ENCODE measurements at regions not wholly inside any gene's neighbourhood (a gene's known extent, or its start where the extent isn't known, plus 50 kb on each side); places are given as distances from the start of the nearest gene placed in this dataset.

DNA sequence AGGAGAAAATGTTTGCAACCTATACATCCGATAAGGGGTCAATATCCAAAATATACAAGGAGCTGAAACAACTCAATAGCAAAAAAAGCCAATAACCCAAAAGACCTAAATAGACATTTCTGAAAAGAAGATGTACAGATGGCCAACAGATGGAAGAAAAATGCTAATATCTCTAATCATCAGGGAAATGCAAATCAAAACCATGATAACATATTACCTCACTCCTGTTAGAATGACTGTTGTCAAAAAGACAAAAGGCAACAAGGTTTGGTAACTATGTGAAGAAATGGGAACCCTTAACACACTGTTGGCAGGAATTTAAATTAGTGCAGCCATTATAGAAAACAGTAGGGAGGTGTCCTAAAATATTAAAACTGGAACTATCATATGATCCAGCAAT lies 74.7 kb downstream of the LEPR start:
- DNase-seq = no peak
- Histone ChIP-seq H3K36me3 (ENCODE audit: control insufficient read depth, insufficient read depth, low read length) (no peaks in the 10 kb centered on the region), H2AK5ac (ENCODE audit: low read length) (no peak overlapping the region), H3K4me1 (ENCODE audit: control insufficient read depth, low read depth, low read length) (no peaks in the 10 kb centered on the region), H3K79me2 (ENCODE audit: control insufficient read depth, insufficient read depth, low read length) (no peaks in the 10 kb centered on the region), H3K9ac (ENCODE audit: low read length) (no peak overlapping the region), H3K79me1 (ENCODE audit: low read length) (no peaks in the 10 kb centered on the region), H3K27ac (ENCODE audit: low read depth, low read length) (no peak overlapping the region), H3K27me3 (ENCODE audit: insufficient read depth, low read length, poor library complexity) (no peaks in the 10 kb centered on the region), H3K18ac (ENCODE audit: low read length) (no peak overlapping the region), H4K8ac (ENCODE audit: low read depth, low read length) (no peak overlapping the region), H2BK15ac (replicated peaks; ENCODE audit: low read depth) (no peak overlapping the region), H3K4me3 (ENCODE audit: low read length) (no peak overlapping the region), H4K5ac (ENCODE audit: low read length) (no peak overlapping the region), H3K4me2 (ENCODE audit: low read length) (no peak overlapping the region), H3K56ac (ENCODE audit: low read length) (no peak overlapping the region), H2BK5ac (ENCODE audit: low read length) (no peak overlapping the region), H2BK120ac (ENCODE audit: low read depth, low read length) (no peak overlapping the region), H3K4ac (ENCODE audit: low read depth, low read length) (no peak overlapping the region), H3K23ac (ENCODE audit: low read length) (no peak overlapping the region)
- no CpG with 5 or more reads among the region's 1 CpG for WGBS (ENCODE audit: extremely low coverage, insufficient coverage, low lambda C conversion rate)

DNA sequence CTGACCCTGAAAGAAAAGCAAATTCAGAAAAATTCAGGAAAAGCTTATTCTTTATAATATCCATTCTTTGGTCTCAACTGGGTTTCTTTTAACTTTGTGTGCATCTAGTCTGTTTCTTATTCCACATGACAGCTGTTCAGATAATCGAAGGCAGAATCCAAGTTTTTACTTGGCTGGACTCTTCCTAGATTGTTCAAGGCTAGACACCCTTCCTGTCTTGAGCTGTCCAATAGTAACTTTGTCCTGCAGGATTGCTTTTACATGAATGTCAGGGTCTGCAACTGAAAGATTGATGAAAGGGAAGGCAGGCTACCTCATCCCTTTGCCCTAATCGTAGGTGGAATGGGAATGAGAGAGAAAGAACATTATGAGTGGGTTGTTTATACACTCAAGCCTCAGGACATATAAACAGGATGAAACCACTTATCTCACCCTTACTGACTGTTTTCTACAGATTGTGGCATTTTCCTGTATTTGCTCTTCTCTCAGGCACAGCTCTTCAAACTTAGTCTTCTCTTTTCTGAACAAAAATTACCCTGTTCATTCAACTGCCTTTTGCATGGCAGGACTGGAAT lies 76.9 kb downstream of the LEPR start:
- Histone ChIP-seq H2BK15ac (replicated peaks; ENCODE audit: low read depth) (no peak overlapping the region), H4K5ac (ENCODE audit: low read length) (no peak overlapping the region), H3K36me3 (ENCODE audit: control insufficient read depth, insufficient read depth, low read length) (no peaks in the 10 kb centered on the region), H4K8ac (ENCODE audit: low read depth, low read length) (no peak overlapping the region), H3K4ac (ENCODE audit: low read depth, low read length) (no peak overlapping the region), H3K79me2 (ENCODE audit: control insufficient read depth, insufficient read depth, low read length) (no peaks in the 10 kb centered on the region), H3K23ac (ENCODE audit: low read length) (no peak overlapping the region), H3K18ac (ENCODE audit: low read length) (no peak overlapping the region), H3K27ac (ENCODE audit: low read depth, low read length) (no peak overlapping the region), H2AK5ac (ENCODE audit: low read length) (no peak overlapping the region), H3K4me2 (ENCODE audit: low read length) (no peak overlapping the region), H2BK120ac (ENCODE audit: low read depth, low read length) (no peak overlapping the region), H3K79me1 (ENCODE audit: low read length) (no peaks in the 10 kb centered on the region), H3K9ac (ENCODE audit: low read length) (no peak overlapping the region), H3K27me3 (ENCODE audit: insufficient read depth, low read length, poor library complexity) (no peaks in the 10 kb centered on the region), H3K4me3 (ENCODE audit: low read length) (no peak overlapping the region), H3K4me1 (ENCODE audit: control insufficient read depth, low read depth, low read length) (no peaks in the 10 kb centered on the region), H3K56ac (ENCODE audit: low read length) (no peak overlapping the region), H2BK5ac (ENCODE audit: low read length) (no peak overlapping the region)
- no CpG with 5 or more reads among the region's 2 CpGs for WGBS (ENCODE audit: extremely low coverage, insufficient coverage, low lambda C conversion rate)
- DNase-seq = no peak

DNA sequence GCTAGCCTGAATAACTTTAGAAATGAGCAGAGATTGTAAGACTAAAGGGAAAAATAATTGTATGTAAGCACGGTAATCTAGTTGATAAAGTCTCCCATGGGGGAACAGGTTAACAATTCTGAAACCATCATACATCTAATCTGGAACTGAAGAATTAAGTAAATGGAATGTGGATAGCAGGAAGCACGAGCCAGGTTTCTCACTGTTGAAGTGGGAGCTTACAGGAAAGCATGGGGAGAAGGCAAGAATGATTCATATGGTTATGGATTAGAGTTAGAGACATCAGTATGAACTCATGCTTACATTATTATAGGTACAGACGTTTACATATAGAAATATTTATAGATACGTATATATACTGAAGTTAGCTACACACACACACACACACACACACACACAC lies 83.0 kb downstream of the LEPR start:
- H4K8ac ChIP-seq (ENCODE audit: low read depth, low read length) = no peak overlapping the region
- H3K18ac ChIP-seq (ENCODE audit: low read length) = no peak overlapping the region
- no peaks in the 10 kb centered on the region for H3K79me1 ChIP-seq (ENCODE audit: low read length)
- H3K4ac ChIP-seq (ENCODE audit: low read depth, low read length) = no peak overlapping the region
- no peak overlapping the region for H3K4me2 ChIP-seq (ENCODE audit: low read length)
- H3K27ac ChIP-seq (ENCODE audit: low read depth, low read length) = no peak overlapping the region
- no peaks in the 10 kb centered on the region for H3K79me2 ChIP-seq (ENCODE audit: control insufficient read depth, insufficient read depth, low read length)
- DNase-seq = no peak
- H3K56ac ChIP-seq (ENCODE audit: low read length) = no peak overlapping the region
- H3K23ac ChIP-seq (ENCODE audit: low read length) = no peak overlapping the region
- H2BK5ac ChIP-seq (ENCODE audit: low read length) = no peak overlapping the region
- no peak overlapping the region for H3K9ac ChIP-seq (ENCODE audit: low read length)
- WGBS (ENCODE audit: extremely low coverage, insufficient coverage, low lambda C conversion rate) = no CpG with 5 or more reads among the region's 4 CpGs
- no peak overlapping the region for H2BK120ac ChIP-seq (ENCODE audit: low read depth, low read length)
- H4K5ac ChIP-seq (ENCODE audit: low read length) = no peak overlapping the region
- H2BK15ac ChIP-seq (replicated peaks; ENCODE audit: low read depth) = no peak overlapping the region
- H3K36me3 ChIP-seq (ENCODE audit: control insufficient read depth, insufficient read depth, low read length) = no peaks in the 10 kb centered on the region
- H3K27me3 ChIP-seq (ENCODE audit: insufficient read depth, low read length, poor library complexity) = no peaks in the 10 kb centered on the region
- no peak overlapping the region for H2AK5ac ChIP-seq (ENCODE audit: low read length)
- no peak overlapping the region for H3K4me3 ChIP-seq (ENCODE audit: low read length)
- H3K4me1 ChIP-seq (ENCODE audit: control insufficient read depth, low read depth, low read length) = no peaks in the 10 kb centered on the region

DNA sequence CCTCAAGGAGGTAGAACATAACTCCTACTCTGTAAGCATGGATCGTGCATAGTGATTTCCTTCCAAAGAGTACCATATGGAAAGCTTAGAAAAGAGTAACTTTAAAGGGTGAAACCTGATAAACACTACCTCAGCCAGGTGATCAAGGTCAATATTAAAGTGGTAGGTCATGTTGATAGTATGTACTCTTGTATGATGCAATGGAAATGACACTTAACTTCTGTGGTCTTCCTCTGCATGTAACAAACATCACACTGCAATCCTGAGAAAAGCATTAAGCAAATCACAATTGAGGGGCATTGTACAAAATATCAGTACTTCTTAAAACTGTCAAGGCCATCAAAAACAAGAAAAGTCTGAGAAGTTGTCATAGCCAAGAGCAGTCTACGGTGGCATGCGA lies 83.8 kb downstream of the LEPR start:
- Histone ChIP-seq H2AK5ac (ENCODE audit: low read length) (no peak overlapping the region), H3K4ac (ENCODE audit: low read depth, low read length) (no peak overlapping the region), H3K23ac (ENCODE audit: low read length) (no peak overlapping the region), H3K4me1 (ENCODE audit: control insufficient read depth, low read depth, low read length) (no peaks in the 10 kb centered on the region), H3K18ac (ENCODE audit: low read length) (no peak overlapping the region), H3K79me1 (ENCODE audit: low read length) (no peaks in the 10 kb centered on the region), H3K9ac (ENCODE audit: low read length) (no peak overlapping the region), H3K4me3 (ENCODE audit: low read length) (no peak overlapping the region), H2BK120ac (ENCODE audit: low read depth, low read length) (no peak overlapping the region), H2BK5ac (ENCODE audit: low read length) (no peak overlapping the region), H4K8ac (ENCODE audit: low read depth, low read length) (no peak overlapping the region), H3K56ac (ENCODE audit: low read length) (no peak overlapping the region), H4K5ac (ENCODE audit: low read length) (no peak overlapping the region), H3K4me2 (ENCODE audit: low read length) (no peak overlapping the region), H2BK15ac (replicated peaks; ENCODE audit: low read depth) (no peak overlapping the region), H3K79me2 (ENCODE audit: control insufficient read depth, insufficient read depth, low read length) (no peaks in the 10 kb centered on the region), H3K27ac (ENCODE audit: low read depth, low read length) (no peak overlapping the region), H3K27me3 (ENCODE audit: insufficient read depth, low read length, poor library complexity) (no peaks in the 10 kb centered on the region), H3K36me3 (ENCODE audit: control insufficient read depth, insufficient read depth, low read length) (no peaks in the 10 kb centered on the region)
- WGBS (ENCODE audit: extremely low coverage, insufficient coverage, low lambda C conversion rate) = no CpG with 5 or more reads among the region's 3 CpGs
- no peak for DNase-seq

DNA sequence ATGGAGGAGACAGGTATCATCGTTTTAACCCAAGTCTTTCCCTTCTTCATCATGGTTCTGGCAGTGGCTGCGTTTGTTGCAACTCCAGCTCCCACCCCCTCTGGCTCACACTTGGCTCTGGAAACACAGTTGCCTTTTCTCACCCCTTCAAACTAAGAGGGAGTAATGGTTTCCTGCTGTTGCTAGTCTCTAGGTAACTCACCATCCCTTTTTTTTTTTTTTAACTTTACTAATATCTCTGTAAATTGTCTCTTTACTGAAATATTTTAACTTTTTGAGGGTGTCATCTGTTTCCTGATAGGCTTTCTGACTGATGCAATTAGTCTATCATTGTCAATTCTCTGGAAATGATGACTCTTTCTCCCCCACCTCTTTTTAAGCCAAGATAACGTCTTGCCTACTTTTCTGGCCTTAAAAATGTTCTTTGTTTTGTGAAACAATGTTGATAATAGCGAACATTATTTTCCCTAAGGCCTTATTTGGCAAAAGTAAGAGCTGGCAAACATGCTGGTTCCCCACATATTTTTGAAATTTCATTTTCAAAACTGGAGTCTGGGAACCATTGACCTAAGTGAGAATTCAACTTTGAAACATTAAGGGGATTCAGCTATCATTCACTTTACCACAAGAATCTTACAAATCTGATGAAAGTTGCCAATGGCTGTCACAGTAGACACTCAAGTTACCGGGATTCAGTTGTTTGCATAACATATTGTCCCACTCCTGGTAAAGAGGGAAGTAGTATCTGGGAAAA lies 85.3 kb downstream of the LEPR start:
- no CpG with 5 or more reads among the region's 5 CpGs for WGBS (ENCODE audit: extremely low coverage, insufficient coverage, low lambda C conversion rate)
- Histone ChIP-seq H3K79me1 (ENCODE audit: low read length) (no peaks in the 10 kb centered on the region), H3K4ac (ENCODE audit: low read depth, low read length) (no peak overlapping the region), H4K5ac (ENCODE audit: low read length) (no peak overlapping the region), H3K27ac (ENCODE audit: low read depth, low read length) (no peak overlapping the region), H2BK5ac (ENCODE audit: low read length) (no peak overlapping the region), H3K23ac (ENCODE audit: low read length) (no peak overlapping the region), H3K9ac (ENCODE audit: low read length) (no peak overlapping the region), H3K79me2 (ENCODE audit: control insufficient read depth, insufficient read depth, low read length) (no peaks in the 10 kb centered on the region), H2BK120ac (ENCODE audit: low read depth, low read length) (no peak overlapping the region), H3K4me2 (ENCODE audit: low read length) (no peak overlapping the region), H3K36me3 (ENCODE audit: control insufficient read depth, insufficient read depth, low read length) (no peaks in the 10 kb centered on the region), H3K18ac (ENCODE audit: low read length) (no peak overlapping the region), H3K27me3 (ENCODE audit: insufficient read depth, low read length, poor library complexity) (no peaks in the 10 kb centered on the region), H3K56ac (ENCODE audit: low read length) (no peak overlapping the region), H3K4me3 (ENCODE audit: low read length) (no peak overlapping the region), H2BK15ac (replicated peaks; ENCODE audit: low read depth) (no peak overlapping the region), H2AK5ac (ENCODE audit: low read length) (no peak overlapping the region), H3K4me1 (ENCODE audit: control insufficient read depth, low read depth, low read length) (no peaks in the 10 kb centered on the region), H4K8ac (ENCODE audit: low read depth, low read length) (no peak overlapping the region)
- DNase-seq = peak; percentile 37

DNA sequence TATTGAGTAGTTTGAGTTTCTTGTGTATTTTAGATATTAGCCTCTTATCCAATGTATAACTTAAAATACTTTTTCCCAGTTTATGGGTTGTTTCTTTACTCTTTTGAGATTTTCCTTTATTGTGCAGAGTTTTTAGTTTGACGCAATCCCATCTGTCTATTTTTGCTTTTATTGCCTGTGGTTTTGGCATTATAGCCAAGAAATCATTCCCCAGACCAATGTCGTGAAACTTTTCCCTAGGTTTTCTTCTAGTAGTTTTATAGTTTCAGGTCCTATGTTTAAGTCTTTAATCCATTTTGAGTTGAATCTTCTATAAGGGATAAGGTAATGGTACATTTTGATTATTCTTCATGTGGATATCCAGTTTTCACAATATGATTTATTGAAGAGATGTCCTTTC lies 87.6 kb downstream of the LEPR start:
- H2AK5ac ChIP-seq (ENCODE audit: low read length) = no peak overlapping the region
- no peak overlapping the region for H3K23ac ChIP-seq (ENCODE audit: low read length)
- H3K36me3 ChIP-seq (ENCODE audit: control insufficient read depth, insufficient read depth, low read length) = no peaks in the 10 kb centered on the region
- H3K4me1 ChIP-seq (ENCODE audit: control insufficient read depth, low read depth, low read length) = no peaks in the 10 kb centered on the region
- H3K56ac ChIP-seq (ENCODE audit: low read length) = no peak overlapping the region
- no peaks in the 10 kb centered on the region for H3K27me3 ChIP-seq (ENCODE audit: insufficient read depth, low read length, poor library complexity)
- H3K4ac ChIP-seq (ENCODE audit: low read depth, low read length) = no peak overlapping the region
- H3K9ac ChIP-seq (ENCODE audit: low read length) = no peak overlapping the region
- no peak for DNase-seq
- no peak overlapping the region for H3K4me2 ChIP-seq (ENCODE audit: low read length)
- no peaks in the 10 kb centered on the region for H3K79me2 ChIP-seq (ENCODE audit: control insufficient read depth, insufficient read depth, low read length)
- no peak overlapping the region for H4K8ac ChIP-seq (ENCODE audit: low read depth, low read length)
- H2BK5ac ChIP-seq (ENCODE audit: low read length) = no peak overlapping the region
- no peak overlapping the region for H3K27ac ChIP-seq (ENCODE audit: low read depth, low read length)
- no CpG with 5 or more reads among the region's 2 CpGs for WGBS (ENCODE audit: extremely low coverage, insufficient coverage, low lambda C conversion rate)
- no peak overlapping the region for H4K5ac ChIP-seq (ENCODE audit: low read length)
- H3K4me3 ChIP-seq (ENCODE audit: low read length) = no peak overlapping the region
- H3K18ac ChIP-seq (ENCODE audit: low read length) = no peak overlapping the region
- no peak overlapping the region for H2BK120ac ChIP-seq (ENCODE audit: low read depth, low read length)
- H3K79me1 ChIP-seq (ENCODE audit: low read length) = no peaks in the 10 kb centered on the region
- H2BK15ac ChIP-seq (replicated peaks; ENCODE audit: low read depth) = no peak overlapping the region
